SK-N-SH treated with all-trans-retinoic acid at 6 μM for 48 hours (cell line): ENCODE measurements at regions not wholly inside any gene's neighbourhood (a gene's known extent, or its start where the extent isn't known, plus 50 kb on each side); places are given as distances from the start of the nearest gene placed in this dataset.

Source experiments
- ARNTL ChIP-seq: fragments of 450-650 bp; formaldehyde crosslinking; IDR thresholded peaks from 2 replicates; pipeline ENCODE4 v1.5.0; 2020; ENCODE audit warnings: low read depth, mild to moderate bottlenecking, moderate library complexity, borderline replicate concordance
- BACH2 ChIP-seq: fragments of 250-450 bp; sonication (Bioruptor Pico); IDR thresholded peaks from 2 replicates; pipeline ENCODE4 v1.9.0; 2021; ENCODE audit warnings: mild to moderate bottlenecking, borderline replicate concordance
- ESRRG ChIP-seq: fragments of 250-450 bp; sonication (Bioruptor Pico); IDR thresholded peaks from 2 replicates; pipeline ENCODE4 v1.6.1; 2021; ENCODE audit warnings: mild to moderate bottlenecking
- ISL1 ChIP-seq: fragments of 250-450 bp; sonication (Bioruptor Pico); IDR thresholded peaks from 2 replicates; pipeline ENCODE4 v2.1.2; 2022; ENCODE audit warnings: mild to moderate bottlenecking, moderate library complexity
- OSR1 ChIP-seq: fragments of 250-450 bp; sonication (Bioruptor Pico); IDR thresholded peaks from 2 replicates; pipeline ENCODE4 v1.8.0; 2022; ENCODE audit warnings: moderate library complexity, mild to moderate bottlenecking, inconsistent platforms
- ZNF8 ChIP-seq: fragments of 450-650 bp; formaldehyde crosslinking; IDR thresholded peaks from 2 replicates; pipeline ENCODE4 v1.5.0; 2020; ENCODE audit warnings: mild to moderate bottlenecking, moderate library complexity
- TF ChIP-seq, protein P1 (sequence below): fragments of 250-450 bp; sonication (Bioruptor Pico); IDR thresholded peaks from 2 replicates; pipeline ENCODE4 v1.5.1; 2020; ENCODE audit warnings: low read depth, mild to moderate bottlenecking, moderate library complexity
- TF ChIP-seq, protein P2 (sequence below): fragments of 250-450 bp; sonication (Bioruptor Pico); IDR thresholded peaks from 2 replicates; pipeline ENCODE4 v1.8.0; 2021; ENCODE audit warnings: low read depth, mild to moderate bottlenecking, moderate library complexity, borderline replicate concordance
- TF ChIP-seq, protein P3 (sequence below): fragments of 250-450 bp; sonication (Bioruptor Pico); IDR thresholded peaks from 2 replicates; pipeline ENCODE4 v1.5.0; 2020; ENCODE audit warnings: mild to moderate bottlenecking, moderate library complexity

DNA sequence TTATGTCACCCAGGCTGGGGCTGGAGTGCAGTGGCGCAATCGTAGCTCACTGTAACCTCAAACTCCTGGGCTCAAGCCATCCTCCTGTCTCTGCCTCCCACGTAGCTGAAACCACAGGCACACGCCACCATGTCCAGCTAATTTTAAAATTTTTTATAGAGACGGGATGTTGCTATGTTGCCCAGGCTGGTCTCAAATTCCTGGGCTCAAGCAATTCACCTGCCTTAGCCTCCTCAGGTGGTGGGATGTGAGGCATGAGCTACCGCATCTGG, 123.2 kb upstream of the PARD3 start:
- TF ChIP-seq OSR1 (CRISPR knock-in tag) (no peak), ISL1 (CRISPR knock-in tag) (no peak), BACH2 (no peak), ZNF8 (CRISPR knock-in tag) (no peak), ESRRG (CRISPR knock-in tag) (no peak), ARNTL (CRISPR knock-in tag) (no peak)
- TF ChIP-seq, protein P1, sequence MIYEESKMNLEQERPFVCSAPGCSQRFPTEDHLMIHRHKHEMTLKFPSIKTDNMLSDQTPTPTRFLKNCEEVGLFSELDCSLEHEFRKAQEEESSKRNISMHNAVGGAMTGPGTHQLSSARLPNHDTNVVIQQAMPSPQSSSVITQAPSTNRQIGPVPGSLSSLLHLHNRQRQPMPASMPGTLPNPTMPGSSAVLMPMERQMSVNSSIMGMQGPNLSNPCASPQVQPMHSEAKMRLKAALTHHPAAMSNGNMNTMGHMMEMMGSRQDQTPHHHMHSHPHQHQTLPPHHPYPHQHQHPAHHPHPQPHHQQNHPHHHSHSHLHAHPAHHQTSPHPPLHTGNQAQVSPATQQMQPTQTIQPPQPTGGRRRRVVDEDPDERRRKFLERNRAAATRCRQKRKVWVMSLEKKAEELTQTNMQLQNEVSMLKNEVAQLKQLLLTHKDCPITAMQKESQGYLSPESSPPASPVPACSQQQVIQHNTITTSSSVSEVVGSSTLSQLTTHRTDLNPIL (CRISPR knock-in tag): no peak
- TF ChIP-seq, protein P2, sequence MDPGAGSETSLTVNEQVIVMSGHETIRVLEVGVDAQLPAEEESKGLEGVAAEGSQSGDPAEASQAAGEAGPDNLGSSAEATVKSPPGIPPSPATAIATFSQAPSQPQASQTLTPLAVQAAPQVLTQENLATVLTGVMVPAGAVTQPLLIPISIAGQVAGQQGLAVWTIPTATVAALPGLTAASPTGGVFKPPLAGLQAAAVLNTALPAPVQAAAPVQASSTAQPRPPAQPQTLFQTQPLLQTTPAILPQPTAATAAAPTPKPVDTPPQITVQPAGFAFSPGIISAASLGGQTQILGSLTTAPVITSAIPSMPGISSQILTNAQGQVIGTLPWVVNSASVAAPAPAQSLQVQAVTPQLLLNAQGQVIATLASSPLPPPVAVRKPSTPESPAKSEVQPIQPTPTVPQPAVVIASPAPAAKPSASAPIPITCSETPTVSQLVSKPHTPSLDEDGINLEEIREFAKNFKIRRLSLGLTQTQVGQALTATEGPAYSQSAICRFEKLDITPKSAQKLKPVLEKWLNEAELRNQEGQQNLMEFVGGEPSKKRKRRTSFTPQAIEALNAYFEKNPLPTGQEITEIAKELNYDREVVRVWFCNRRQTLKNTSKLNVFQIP: no peak
- TF ChIP-seq, protein P3, sequence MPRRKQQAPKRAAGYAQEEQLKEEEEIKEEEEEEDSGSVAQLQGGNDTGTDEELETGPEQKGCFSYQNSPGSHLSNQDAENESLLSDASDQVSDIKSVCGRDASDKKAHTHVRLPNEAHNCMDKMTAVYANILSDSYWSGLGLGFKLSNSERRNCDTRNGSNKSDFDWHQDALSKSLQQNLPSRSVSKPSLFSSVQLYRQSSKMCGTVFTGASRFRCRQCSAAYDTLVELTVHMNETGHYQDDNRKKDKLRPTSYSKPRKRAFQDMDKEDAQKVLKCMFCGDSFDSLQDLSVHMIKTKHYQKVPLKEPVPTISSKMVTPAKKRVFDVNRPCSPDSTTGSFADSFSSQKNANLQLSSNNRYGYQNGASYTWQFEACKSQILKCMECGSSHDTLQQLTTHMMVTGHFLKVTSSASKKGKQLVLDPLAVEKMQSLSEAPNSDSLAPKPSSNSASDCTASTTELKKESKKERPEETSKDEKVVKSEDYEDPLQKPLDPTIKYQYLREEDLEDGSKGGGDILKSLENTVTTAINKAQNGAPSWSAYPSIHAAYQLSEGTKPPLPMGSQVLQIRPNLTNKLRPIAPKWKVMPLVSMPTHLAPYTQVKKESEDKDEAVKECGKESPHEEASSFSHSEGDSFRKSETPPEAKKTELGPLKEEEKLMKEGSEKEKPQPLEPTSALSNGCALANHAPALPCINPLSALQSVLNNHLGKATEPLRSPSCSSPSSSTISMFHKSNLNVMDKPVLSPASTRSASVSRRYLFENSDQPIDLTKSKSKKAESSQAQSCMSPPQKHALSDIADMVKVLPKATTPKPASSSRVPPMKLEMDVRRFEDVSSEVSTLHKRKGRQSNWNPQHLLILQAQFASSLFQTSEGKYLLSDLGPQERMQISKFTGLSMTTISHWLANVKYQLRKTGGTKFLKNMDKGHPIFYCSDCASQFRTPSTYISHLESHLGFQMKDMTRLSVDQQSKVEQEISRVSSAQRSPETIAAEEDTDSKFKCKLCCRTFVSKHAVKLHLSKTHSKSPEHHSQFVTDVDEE: no peak
